ENCODE measurements at regions not wholly inside any gene's neighbourhood (a gene's known extent, or its start where the extent isn't known, plus 50 kb on each side); places are given as distances from the start of the nearest gene placed in this dataset.

GRCh38 chr13:109628251-109628699, 158.1 kb downstream of the IRS2 start:
- TF ChIP-seq CTCF (conservative IDR thresholded peaks at IDR 0.05): no peak
- no peak overlapping the region for H2AFZ ChIP-seq (ENCODE audit: low read length)
- H3K9ac ChIP-seq (ENCODE audit: extremely low read depth, insufficient read length, low read length): no peak overlapping the region
- H2BK15ac ChIP-seq (ENCODE audit: low read depth, low read length): no peak overlapping the region
- no peak overlapping the region for H3K4me2 ChIP-seq (ENCODE audit: insufficient read depth, insufficient read length, low read length)
- no peak overlapping the region for H3T11ph ChIP-seq (ENCODE audit: low read length)
- no peaks in the 10 kb centered on the region for H3K23me2 ChIP-seq (ENCODE audit: insufficient read length, low read depth, low read length, poor library complexity, severe bottlenecking)
- H4K20me1 ChIP-seq (ENCODE audit: control insufficient read depth, insufficient read depth, insufficient read length): no peaks in the 10 kb centered on the region
- no peak overlapping the region for H3K56ac ChIP-seq (ENCODE audit: insufficient read length, low read depth, low read length)
- H2BK120ac ChIP-seq (ENCODE audit: low read depth, low read length, poor library complexity, severe bottlenecking): no peak overlapping the region
- H4K8ac ChIP-seq (replicated peaks; ENCODE audit: insufficient read length, low read depth, low read length): no peak overlapping the region
- no peaks in the 10 kb centered on the region for H3K79me1 ChIP-seq (ENCODE audit: insufficient read depth, low read depth, low read length, poor library complexity, severe bottlenecking)
- H3K4ac ChIP-seq (ENCODE audit: low read depth, low read length): no peak overlapping the region
- WGBS (ENCODE audit: extremely low coverage, insufficient read length, low lambda C conversion rate): no CpG with 5 or more reads among the region's 2 CpGs
- Mint-ChIP-seq H3K36me3 (ENCODE audit: insufficient read depth in 1 of 3, low read depth in 3 of 3) (peaks cover 0 to 5% (median 3%) of the 10 kb centered on the region in 3 experiments; a peak in 2 of 7 replicates), H3K27ac (no peak overlapping the region), H3K4me1 (peaks cover 13 to 14% of the 10 kb centered on the region in 2 experiments), H3K4me3 (no peak overlapping the region), H3K27me3 (ENCODE audit: low read depth) (no peaks in the 10 kb centered on the region; the same call in 1 of the 2 replicates), H3K9me3 (peaks cover 3 to 5% of the 10 kb centered on the region in 2 experiments; a peak in 2 of 5 replicates)
- H4K5ac ChIP-seq (ENCODE audit: insufficient read length, low read depth, low read length): no peak overlapping the region
- H4K91ac ChIP-seq (ENCODE audit: insufficient read length, low read depth, low read length): no peak overlapping the region
- no peak overlapping the region for H2AK5ac ChIP-seq (ENCODE audit: insufficient read length, low read length)
- no peak overlapping the region for H3K14ac ChIP-seq (ENCODE audit: insufficient read depth, low read length)
- no peaks in the 10 kb centered on the region for H3K79me2 ChIP-seq (ENCODE audit: insufficient read depth, low read length)
- no peak overlapping the region for H2BK12ac ChIP-seq (ENCODE audit: insufficient read length, low read depth, low read length)
- no peak overlapping the region for H3K18ac ChIP-seq (ENCODE audit: insufficient read length, low read depth, low read length)
- no peak overlapping the region for H2BK20ac ChIP-seq (ENCODE audit: low read depth, low read length, poor library complexity, severe bottlenecking)
- no peaks in the 10 kb centered on the region for H3K9me3 ChIP-seq (ENCODE audit: control insufficient read depth, low read depth, low read length)
- no peak overlapping the region for H2BK5ac ChIP-seq (ENCODE audit: insufficient read length, low read length)
- H3K4me1 ChIP-seq (ENCODE audit: insufficient read depth, low read length): no peaks in the 10 kb centered on the region; the same call in 1 of the 2 replicates
- no peak overlapping the region for H3K27ac ChIP-seq (ENCODE audit: insufficient read length, low read depth, low read length)
- no peak overlapping the region for H3K23ac ChIP-seq (ENCODE audit: insufficient read length, low read depth, low read length)
- no peaks in the 10 kb centered on the region for H3K27me3 ChIP-seq (ENCODE audit: insufficient read depth, low read length)
- no peak for DNase-seq

All from H9 (cell line).